Activated naive CD4-positive, alpha-beta T cell treated with anti-CD3 and anti-CD28 coated beads, Interleukin-2, amount 50 U/mL, for 72 hours (primary cell): ENCODE measurements at regions not wholly inside any gene's neighbourhood (a gene's known extent, or its start where the extent isn't known, plus 50 kb on each side); places are given as distances from the start of the nearest gene placed in this dataset.
A peak's percentile ranks its signal among the peaks of the same experiment; 100 is the strongest.

Source experiments
- ATAC-seq, 2 donors: fragments of 150-1000 bp; cut with Tn5 transposase; 2 replicates each; pipeline ENCODE4 v1.10.0; 2021; ENCODE audit warnings: mild to moderate bottlenecking in 2 of 2, moderate library complexity in 2 of 2
- DNase-seq, 2 donors: peaks; one replicate each; pipeline ENCODE4 v3.0.0; 2021 to 2022; ENCODE audit warnings: low spot score in 2 of 2
- H3K27ac Mint-ChIP-seq, 2 donors: one replicate each; pipeline ENCODE4 v1.8.0; 2022; ENCODE audit warnings: mild to moderate bottlenecking in 2 of 2, mixed read lengths in 2 of 2
- H3K36me3 Mint-ChIP-seq, 2 donors: one replicate each; pipeline ENCODE4 v1.8.0; 2022; ENCODE audit warnings: mixed read lengths in 2 of 2
- H3K9me3 Mint-ChIP-seq, 2 donors: one replicate each; pipeline ENCODE4 v1.8.0; 2022; ENCODE audit warnings: mixed read lengths in 2 of 2

- no peak for DNase-seq
- H3K36me3 Mint-ChIP-seq, result peaks cover 0 to 8% of the 10 kb centered on the region in 2 donors
- no peak for ATAC-seq
- no peak overlapping the region for H3K27ac Mint-ChIP-seq
- peaks cover 14 to 19% of the 10 kb centered on the region in 2 donors for H3K9me3 Mint-ChIP-seq
Measured at GRCh38 chr17:54749157-54749556, 151.5 kb upstream of the TOM1L1 start.

- ATAC-seq (no peak), DNase-seq (peak in 1 of 2 donors; percentile 7)
- Mint-ChIP-seq H3K27ac (no peak overlapping the region), H3K9me3 (peaks cover under 1 to 6% of the 10 kb centered on the region in 2 donors), H3K36me3 (no peaks in the 10 kb centered on the region)
Measured at GRCh38 chr17:54754560-54754959, 146.1 kb upstream of the TOM1L1 start.

- no peak for DNase-seq
- no peaks in the 10 kb centered on the region for H3K36me3 Mint-ChIP-seq
- peaks cover 12 to 20% of the 10 kb centered on the region in 2 donors for H3K9me3 Mint-ChIP-seq
Measured at GRCh38 chr17:54760836-54761235, 139.8 kb upstream of the TOM1L1 start.

GRCh38 chr17:54770836-54771235 is 129.8 kb upstream of the TOM1L1 start:
- Mint-ChIP-seq H3K36me3 (no peaks in the 10 kb centered on the region), H3K9me3 (no peaks in the 10 kb centered on the region), H3K27ac (no peak overlapping the region)
- no peak for ATAC-seq
- no peak for DNase-seq

More at GRCh38 chr17:54760836-54761235, 139.8 kb upstream of the TOM1L1 start:
- no peak overlapping the region for H3K27ac Mint-ChIP-seq
- no peak for ATAC-seq

- DNase-seq, result no peak
- no peaks in the 10 kb centered on the region for H3K9me3 Mint-ChIP-seq
- no peak for ATAC-seq
- H3K36me3 Mint-ChIP-seq, result no peaks in the 10 kb centered on the region
- H3K27ac Mint-ChIP-seq, result no peak overlapping the region
Measured at GRCh38 chr17:54771409-54771915, 129.2 kb upstream of the TOM1L1 start.

- H3K27ac Mint-ChIP-seq, result no peak overlapping the region
- no peaks in the 10 kb centered on the region for H3K36me3 Mint-ChIP-seq
- ATAC-seq (no peak), DNase-seq (no peak)
- H3K9me3 Mint-ChIP-seq, result no peaks in the 10 kb centered on the region
Measured at GRCh38 chr17:54780238-54780637, 120.4 kb upstream of the TOM1L1 start.

- Mint-ChIP-seq H3K36me3 (no peaks in the 10 kb centered on the region), H3K27ac (no peak overlapping the region), H3K9me3 (no peaks in the 10 kb centered on the region)
- DNase-seq (no peak), ATAC-seq (no peak)
Measured at GRCh38 chr17:54781389-54781788, 119.3 kb upstream of the TOM1L1 start.

- H3K36me3 Mint-ChIP-seq, result no peaks in the 10 kb centered on the region
- no peak for DNase-seq
- no peak overlapping the region for H3K27ac Mint-ChIP-seq
- ATAC-seq, result no peak
- H3K9me3 Mint-ChIP-seq, result peaks cover 5% of the 10 kb centered on the region in 2 donors
Measured at GRCh38 chr17:54784305-54784704, 116.3 kb upstream of the TOM1L1 start.

- peaks cover 5% of the 10 kb centered on the region in 2 donors for H3K9me3 Mint-ChIP-seq
- no peaks in the 10 kb centered on the region for H3K36me3 Mint-ChIP-seq
- ATAC-seq, result no peak
- no peak for DNase-seq
- H3K27ac Mint-ChIP-seq, result no peak overlapping the region
Measured at GRCh38 chr17:54785643-54786268, 114.9 kb upstream of the TOM1L1 start.

- DNase-seq (no peak), ATAC-seq (no peak)
- H3K27ac Mint-ChIP-seq, result no peak overlapping the region
Measured at GRCh38 chr17:54789101-54789880, 111.4 kb upstream of the TOM1L1 start.

GRCh38 chr17:54793271-54793670 is 107.4 kb upstream of the TOM1L1 start:
- no peak for DNase-seq
- H3K36me3 Mint-ChIP-seq, result no peaks in the 10 kb centered on the region
- H3K9me3 Mint-ChIP-seq, result no peaks in the 10 kb centered on the region
- no peak overlapping the region for H3K27ac Mint-ChIP-seq
- ATAC-seq, result no peak

More at GRCh38 chr17:54789101-54789880, 111.4 kb upstream of the TOM1L1 start:
- no peaks in the 10 kb centered on the region for H3K36me3 Mint-ChIP-seq
- peaks cover 5% of the 10 kb centered on the region in 2 donors for H3K9me3 Mint-ChIP-seq

- DNase-seq, result no peak
- no peak for ATAC-seq
- Mint-ChIP-seq H3K36me3 (peaks cover 0 to 8% of the 10 kb centered on the region in 2 donors), H3K27ac (no peak overlapping the region), H3K9me3 (peaks cover 7% of the 10 kb centered on the region in 2 donors)
Measured at GRCh38 chr17:54795046-54795445, 105.6 kb upstream of the TOM1L1 start.

GRCh38 chr17:54807331-54807730 is 93.3 kb upstream of the TOM1L1 start:
- ATAC-seq (no peak), DNase-seq (no peak)
- Mint-ChIP-seq H3K27ac (no peak overlapping the region), H3K36me3 (no peaks in the 10 kb centered on the region), H3K9me3 (no peaks in the 10 kb centered on the region)

GRCh38 chr17:54813896-54814295 is 86.8 kb upstream of the TOM1L1 start:
- no peak overlapping the region for H3K27ac Mint-ChIP-seq
- H3K9me3 Mint-ChIP-seq, result peaks cover 0 to 4% of the 10 kb centered on the region in 2 donors
- H3K36me3 Mint-ChIP-seq, result no peaks in the 10 kb centered on the region
- ATAC-seq, result no peak
- DNase-seq, result no peak

GRCh38 chr17:54814371-54814770 is 86.3 kb upstream of the TOM1L1 start:
- H3K9me3 Mint-ChIP-seq, result peaks cover 0 to 4% of the 10 kb centered on the region in 2 donors

GRCh38 chr17:54834086-54834485 is 66.6 kb upstream of the TOM1L1 start:
- H3K36me3 Mint-ChIP-seq, result no peaks in the 10 kb centered on the region
- no peaks in the 10 kb centered on the region for H3K9me3 Mint-ChIP-seq
- H3K27ac Mint-ChIP-seq, result no peak overlapping the region
- ATAC-seq, result no peak
- no peak for DNase-seq

More at GRCh38 chr17:54814371-54814770, 86.3 kb upstream of the TOM1L1 start:
- ATAC-seq (no peak), DNase-seq (no peak)
- H3K27ac Mint-ChIP-seq, result peak overlapping the region in 1 of 2 donors; percentile 22
- H3K36me3 Mint-ChIP-seq, result no peaks in the 10 kb centered on the region

GRCh38 chr17:54835015-54835414 is 65.6 kb upstream of the TOM1L1 start:
- no peaks in the 10 kb centered on the region for H3K9me3 Mint-ChIP-seq
- no peak overlapping the region for H3K27ac Mint-ChIP-seq
- DNase-seq (no peak), ATAC-seq (no peak)
- H3K36me3 Mint-ChIP-seq, result no peaks in the 10 kb centered on the region
